ENCODE measurements at regions not wholly inside any gene's neighbourhood (a gene's known extent, or its start where the extent isn't known, plus 50 kb on each side); places are given as distances from the start of the nearest gene placed in this dataset.

DNA sequence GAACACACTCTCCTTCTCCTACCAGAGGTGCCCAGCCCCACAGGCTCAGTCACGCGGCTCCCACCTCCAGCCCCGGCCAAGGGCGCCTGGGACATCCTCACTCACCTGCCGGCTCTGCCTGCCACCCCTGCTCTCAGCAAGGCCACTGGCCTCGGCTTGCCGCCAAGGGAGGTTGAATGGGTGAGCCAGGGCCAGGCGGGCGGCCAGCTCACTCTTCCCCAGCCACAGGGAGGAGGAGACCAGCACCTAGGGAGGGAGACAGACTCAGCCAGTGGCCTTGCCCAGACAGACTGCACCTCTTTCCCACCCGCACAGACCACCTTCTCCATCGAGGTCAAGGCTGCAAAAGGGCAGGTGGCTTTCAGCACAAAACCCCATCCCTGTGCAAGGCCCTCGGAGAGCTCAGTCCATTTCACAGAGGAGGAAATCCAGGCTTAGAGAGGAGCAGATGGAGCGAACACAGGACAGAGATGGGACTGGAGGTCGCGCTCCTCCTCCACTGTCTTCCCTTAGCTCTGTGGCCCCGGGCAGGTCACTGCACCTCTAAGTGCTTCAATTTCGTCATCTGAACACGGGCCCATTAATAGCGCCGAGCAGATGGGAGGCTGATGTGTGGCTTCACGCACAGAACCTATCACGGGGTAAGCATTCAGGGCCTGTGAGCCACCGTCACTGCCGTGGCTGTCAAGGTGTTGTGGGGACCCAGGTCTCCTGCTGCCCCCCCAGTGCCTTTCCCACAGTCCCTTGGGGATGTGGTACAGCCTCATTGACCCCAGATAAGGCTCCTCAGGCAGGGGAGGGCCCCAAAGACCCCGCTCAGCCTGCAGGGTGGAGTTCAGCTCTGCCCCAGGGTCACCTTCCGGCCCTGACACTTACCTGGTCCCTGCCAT, 56.1 kb downstream of the RMI2 start:
- DNase-seq: no peak

DNA sequence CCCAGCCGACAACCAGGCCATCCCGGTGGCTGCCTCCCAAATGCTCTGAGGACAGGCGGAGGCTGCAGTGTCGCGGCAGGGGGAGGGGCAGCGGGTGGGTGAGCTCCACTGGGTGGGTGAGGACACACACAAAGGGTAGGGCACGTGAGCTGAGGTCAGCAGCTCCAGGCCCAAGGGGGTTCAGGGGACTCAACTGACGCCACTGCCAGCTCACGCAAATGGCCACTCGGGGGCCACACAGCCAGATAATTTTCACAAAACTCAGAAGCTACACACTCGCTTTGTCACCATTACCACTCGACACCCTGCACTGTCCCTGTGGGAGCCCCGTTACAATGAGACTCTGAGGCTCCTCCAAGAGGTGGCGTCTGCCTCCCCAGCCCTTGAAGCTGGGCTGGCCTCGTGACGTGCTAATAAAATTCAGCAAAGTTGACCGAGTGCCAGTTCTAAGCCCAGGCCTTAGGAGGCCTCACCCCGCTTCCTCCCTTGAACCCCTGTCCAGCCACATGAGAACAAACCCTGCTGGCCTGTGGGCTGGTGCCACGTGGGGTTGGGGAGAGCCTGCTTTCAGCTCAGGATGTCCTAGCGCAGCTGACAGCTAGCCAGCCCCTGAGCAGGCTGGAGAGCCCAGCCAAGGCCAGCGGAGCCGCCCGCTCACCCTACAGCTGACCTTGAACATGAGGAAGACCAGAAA, 56.9 kb downstream of the RMI2 start:
- no peak for DNase-seq

DNA sequence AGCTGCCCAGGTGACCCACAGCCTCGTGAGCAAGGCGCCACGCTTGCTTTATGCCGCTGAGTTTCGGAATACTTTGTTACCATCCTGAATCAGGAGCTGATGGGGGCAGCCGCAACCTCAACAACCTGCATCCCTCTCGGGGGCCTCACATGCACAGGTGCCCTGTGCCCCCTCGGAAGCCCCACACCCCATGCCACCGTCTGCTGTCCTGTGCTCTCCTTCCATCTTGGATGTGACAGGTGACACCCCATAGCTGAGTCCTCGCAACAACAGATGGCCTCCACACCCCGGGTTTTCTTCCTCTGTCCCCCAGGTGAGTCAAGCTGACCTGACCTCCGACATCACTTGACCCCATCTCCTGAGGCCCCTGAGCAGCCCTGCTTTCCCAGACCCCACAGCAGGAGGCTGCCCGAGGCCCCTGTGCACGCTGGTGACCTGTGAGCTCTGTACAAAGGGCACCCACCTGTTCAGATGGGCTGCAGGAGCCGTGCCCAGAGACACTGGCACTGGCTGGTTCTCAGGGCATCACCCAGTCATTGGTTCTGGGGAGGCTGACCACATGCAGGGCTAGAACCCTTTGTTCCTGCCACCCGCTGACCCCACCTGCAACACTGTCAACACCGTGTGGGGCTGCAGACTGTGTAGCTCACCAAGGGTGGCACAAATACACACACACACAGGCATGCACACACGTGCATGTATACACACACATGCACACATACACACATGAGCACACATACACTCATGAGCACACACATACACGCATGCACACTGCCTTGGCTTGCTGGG, 57.7 kb downstream of the RMI2 start:
- no peak for DNase-seq

DNA sequence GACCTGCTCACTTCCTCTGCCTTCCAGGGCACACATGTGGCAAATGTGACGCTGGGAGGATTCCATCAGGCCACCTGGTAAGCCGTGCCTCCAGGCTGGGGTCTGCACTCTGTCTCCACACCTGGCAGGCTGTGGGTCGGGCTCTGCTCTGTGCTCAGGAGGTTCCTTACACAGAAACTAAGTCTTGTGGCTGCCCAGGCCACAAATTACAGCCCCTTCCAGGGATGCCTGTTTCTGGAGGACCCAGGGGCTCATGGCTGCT, 58.2 kb downstream of the RMI2 start:
- DNase-seq: no peak

DNA sequence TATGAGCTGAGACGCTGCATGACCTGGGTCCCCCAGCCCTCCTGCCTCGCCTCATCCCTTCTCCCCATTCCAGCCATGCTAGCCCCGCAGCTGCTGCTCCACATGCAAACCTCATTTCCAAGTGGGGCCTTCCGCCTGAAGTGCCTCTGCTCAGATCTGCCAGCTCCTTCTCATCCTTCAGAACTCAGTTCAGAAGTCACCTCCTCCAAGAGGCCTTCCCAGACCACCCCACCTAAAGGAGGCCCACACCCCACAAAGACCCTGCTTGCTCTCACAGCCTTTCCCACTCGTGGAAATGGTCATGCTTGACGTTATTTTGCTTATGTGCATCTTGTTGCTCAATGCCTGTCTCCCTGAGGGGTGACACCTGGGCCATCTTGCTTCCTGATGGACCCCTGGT, 58.7 kb downstream of the RMI2 start:
- DNase-seq: no peak

DNA sequence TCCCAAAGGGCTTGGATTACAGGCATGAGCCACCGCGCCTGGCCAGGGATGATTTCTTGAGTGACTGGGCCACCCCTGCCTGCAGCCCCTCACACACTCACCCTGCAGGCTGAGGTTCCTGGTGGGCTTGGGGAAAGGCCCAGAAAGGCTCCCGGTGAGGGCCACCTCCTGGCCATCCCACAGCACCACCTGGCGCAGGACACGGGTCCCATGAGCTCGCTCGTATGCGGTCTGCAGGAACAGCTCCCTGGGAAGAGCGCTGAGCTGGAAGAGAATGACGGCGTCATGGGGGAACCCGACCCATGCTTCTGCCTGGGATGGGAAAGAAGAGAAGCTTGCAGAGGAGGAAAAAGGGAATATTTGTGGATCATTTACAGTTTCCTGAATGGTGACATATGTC, 59.3 kb downstream of the RMI2 start:
- DNase-seq: no peak

DNA sequence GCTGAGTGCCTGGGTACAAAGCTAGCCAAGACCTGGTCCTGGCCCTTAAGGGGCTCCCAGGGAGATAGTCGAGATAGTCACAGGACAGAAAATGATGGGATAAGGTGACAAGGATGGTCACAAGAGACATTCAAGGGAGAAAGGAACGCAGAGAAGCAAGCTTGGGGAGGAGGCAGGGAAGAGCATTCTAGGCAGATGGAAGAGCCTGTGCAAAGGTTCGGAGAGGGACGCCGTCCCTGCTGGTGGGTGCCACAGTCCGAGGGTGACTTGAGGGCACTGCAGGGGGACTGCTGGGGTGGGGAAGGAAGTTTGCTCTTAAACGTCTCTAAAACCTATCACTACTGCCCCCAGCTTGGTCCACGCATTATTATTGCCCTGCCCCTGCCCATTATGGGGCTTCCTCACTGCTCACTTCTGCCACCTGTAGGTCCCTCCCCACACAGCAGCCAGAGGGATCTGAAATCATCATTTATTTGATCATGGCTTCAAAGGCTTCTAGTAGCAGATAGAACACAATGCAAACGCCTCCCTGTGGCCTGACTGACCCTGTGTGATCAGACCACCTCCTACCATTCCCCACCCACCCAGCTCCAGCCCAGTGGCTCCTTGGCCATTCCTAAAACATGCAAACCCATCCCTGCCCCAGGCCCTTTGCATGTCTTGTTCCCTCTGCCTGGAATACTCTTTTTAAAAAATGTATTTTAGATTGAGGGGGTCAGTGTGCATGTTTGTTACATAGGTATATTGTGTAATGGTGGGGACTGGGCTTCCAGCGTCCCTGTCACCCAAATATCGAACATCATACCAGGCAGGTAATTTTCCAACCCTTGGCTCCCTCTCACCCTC, 60.3 kb downstream of the RMI2 start:
- DNase-seq: peak; percentile 61

DNA sequence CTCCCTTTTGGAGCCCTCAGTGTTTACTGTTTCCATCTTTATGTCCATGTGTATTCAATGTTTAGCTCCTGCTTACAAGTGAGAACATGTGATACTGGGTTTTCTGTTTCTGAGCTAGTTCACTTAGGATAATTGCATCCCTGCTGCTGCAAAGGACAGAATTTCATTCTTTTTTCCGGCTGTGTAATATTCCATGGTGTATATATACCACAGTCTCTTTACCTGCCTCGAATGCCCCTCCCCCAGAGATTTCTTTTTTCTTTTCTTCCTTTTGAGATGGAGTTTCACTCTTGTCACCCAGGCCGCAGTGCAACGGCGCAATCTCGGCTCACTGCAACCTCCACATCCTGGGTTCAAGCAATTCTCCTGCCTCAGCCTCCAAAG, 60.9 kb downstream of the RMI2 start:
- no peak for DNase-seq

DNA sequence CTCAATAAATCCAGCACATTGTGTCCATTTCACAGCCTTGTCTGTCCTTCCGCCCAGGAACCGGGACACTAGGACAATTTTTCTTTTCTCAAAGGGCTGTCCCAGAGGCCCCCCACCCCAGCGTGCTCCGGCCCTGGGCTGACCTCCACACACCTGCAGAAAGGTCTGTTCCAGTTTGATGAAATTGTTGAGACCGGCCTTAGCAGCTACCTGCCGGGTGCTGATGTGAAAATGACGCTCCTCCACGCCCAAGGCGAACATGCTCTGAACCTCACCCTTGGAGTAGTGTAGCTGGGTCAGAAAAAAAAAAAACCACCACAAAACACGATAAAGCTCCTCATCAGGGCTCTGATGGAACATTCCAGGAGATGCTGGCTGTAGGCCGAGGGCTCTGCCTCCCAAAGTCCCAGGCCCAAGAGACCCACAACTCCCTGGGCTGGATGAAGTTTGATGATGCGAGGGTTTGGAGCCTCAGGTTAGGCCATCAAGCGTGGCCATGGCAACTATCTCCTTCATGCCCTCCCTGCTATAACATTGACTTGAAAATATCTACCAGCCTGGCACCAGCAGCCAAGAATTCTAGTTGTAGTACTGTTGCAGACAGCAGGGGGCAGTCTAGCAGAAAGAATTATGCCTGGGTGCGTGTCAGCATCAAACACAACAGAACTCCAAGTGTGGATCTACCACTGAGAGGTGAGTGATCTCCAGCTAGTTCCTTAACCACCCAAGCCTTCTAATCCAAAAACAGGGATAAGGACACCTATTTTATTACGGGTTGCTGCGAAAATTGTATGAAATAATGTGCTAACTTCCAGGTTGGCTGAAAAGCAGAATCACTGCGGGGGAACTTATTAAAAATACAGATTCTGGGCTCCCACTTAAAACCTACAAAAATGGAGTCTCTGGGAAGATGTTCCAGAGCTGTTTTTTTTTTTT, 62.1 kb downstream of the RMI2 start:
- DNase-seq: peak; percentile 73

DNA sequence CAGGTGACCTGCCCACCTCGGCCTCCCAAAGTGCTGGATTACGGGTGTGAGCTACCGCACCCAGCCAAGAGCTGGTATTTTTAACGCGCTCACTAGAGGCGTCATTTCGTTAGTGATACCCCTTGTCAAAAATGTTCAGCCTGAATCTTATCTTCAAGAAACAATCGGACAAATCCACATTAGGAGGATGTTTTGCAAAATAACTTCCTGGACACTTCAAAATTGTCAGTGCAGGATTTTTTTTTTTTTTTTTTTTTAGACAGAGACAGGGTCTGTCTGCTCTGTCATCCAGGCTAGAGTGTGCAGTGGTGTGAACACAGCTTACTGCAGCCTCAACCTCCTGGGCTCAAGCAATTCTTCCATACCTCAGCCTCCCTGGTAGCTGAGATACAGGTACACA, 63.0 kb downstream of the RMI2 start:
- DNase-seq: peak; percentile 31

DNA sequence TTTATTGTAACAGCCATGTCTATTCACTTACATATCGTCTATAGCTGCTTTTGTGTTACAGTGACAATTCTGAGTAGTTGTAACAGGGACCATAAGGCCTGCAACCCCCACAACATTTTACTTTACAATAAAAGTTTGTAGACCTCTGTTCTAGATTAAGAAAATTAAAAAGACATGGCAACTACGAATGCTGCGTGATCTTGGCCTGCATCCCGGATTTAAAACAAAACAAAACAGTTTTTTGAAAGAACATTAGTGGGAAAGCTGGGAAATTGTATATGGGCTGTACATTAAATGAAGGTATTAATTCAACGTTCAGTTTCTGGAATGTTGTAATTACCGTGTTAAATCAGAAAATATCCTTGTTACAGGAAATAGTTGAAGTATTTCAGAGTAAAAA, 64.1 kb downstream of the RMI2 start:
- no peak for DNase-seq

DNA sequence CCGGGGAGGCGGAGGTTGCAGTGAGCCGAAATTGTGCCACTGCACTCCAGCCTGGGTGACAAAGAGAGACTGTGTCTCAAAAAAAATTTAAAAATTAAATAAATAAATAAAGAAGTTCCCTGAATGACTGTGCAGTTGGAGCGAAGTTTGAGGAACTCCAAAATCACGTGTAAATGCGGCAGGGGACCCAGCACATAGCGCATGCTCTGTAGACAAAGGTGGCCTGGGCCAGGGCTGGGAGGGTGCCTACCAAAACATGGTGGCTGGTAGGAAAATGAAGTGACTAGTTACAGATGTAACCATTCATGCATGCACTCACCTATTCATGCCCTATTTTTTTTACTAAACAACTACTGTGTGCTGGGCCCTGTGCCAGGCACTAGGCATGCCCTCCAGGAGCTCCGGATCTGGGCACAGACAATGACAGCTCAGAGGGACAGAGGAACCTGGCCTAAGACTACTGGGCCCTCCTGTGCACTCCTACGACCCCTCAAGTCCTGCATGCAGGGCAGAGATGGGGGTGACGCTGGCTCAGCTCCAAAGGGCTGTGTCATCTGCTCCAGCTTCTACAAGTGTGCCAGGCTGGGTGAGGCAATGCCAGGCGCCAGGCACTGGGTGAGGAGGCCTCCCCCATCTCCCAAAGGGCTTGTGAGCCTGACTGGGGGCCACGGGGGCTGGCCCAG, 65.3 kb downstream of the RMI2 start:
- DNase-seq: no peak

DNA sequence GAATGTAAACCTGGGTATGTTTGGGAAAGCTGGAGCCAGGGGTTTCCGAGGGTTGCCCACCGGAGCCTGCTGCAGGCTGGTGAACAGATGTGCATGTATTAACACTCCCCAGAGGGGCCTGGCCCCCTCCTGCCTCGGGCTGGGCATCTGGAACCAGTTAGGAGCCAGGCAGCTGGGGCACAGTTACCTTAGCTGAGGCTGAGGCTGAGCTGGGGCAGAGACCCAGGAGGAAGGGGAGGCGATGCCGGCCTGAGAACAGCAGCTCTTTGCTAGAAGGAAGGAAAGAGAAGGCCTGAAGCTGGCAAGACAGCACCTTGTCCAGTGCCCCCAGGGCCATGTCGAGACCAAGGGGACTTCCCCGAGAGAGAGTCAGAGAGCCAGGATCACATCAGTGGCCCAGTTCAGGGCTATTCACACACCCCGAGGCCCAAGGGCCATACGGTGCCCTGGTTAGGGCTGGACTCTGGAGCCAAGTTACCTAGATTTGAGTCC, 65.8 kb downstream of the RMI2 start:
- no peak for DNase-seq

DNA sequence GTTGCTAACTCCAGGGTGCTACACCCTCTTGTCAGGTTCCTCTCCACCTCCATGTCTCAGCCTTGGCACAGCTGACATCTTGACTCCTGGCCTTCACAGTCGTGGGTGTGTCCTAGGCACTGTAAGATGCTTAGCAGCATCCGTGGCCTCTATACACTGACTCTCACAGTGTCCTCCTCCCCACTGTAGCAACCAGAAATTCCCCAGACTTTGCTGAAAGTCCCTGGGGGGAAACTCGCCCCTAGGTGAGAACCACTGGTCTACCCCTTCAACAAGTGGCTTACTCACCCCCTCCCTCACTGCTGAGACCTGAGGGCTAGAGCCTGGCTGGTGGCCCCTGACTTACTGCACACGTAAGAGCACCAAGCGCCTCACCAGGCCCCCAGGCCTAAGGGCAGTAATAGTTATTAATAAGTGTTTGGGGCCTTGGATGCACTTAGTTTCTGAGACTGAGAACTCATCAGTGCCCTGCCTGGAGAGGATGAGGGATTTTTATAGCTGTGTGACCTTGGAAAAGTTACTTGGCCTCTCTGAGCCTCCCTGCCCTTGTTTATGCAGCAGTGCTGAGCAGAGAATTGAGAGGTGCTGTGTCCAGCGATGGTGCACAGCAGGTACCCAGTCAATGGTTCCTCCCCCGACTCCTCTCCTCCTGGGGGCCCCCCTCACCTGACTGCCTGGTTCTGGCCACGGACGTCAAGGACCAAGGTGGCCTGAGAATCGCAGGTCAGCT, 67.1 kb downstream of the RMI2 start:
- DNase-seq: no peak

DNA sequence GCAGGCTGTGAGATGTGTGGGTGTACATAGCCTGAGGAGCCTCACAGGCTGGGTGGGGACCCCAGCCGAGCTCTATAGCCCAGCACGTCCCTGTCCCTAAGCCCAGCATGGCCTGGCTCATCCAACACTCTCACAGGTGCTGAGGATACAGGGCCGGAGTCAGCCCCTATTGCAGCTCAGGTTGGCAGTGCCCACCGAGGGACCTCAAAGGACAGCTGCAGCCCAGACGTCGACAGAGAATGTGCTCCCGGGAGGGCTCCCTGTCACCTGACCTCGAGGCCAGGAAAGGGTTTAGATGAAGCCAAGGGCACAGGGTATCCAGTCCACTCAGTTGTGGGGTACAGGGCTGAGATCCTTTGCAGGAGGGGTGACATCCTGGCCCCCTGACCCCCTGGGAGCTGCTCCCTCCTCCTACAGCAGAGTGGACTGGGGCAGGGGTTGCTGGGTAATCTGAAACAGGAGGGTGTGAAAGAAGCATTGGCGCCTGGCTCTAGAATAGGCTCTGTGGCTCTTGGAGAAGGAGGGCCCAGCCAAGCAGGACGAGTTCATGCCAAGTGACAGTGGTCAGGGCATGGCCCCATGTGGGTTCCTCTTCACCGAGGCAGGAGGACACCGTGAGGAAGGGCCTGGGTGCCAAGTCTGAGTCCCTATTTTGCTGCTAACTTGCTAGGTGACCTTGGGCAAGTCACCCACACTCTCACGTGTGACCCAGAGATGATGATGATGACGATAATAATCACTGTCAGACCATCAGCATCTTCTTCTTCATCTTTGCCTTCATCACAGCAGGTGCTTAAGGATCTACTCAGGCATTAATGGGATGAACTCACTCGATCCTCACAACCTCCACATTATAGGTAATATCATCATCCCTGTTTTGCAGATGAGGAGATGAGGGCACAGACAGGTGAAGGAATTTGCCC, 68.0 kb downstream of the RMI2 start:
- DNase-seq: no peak

DNA sequence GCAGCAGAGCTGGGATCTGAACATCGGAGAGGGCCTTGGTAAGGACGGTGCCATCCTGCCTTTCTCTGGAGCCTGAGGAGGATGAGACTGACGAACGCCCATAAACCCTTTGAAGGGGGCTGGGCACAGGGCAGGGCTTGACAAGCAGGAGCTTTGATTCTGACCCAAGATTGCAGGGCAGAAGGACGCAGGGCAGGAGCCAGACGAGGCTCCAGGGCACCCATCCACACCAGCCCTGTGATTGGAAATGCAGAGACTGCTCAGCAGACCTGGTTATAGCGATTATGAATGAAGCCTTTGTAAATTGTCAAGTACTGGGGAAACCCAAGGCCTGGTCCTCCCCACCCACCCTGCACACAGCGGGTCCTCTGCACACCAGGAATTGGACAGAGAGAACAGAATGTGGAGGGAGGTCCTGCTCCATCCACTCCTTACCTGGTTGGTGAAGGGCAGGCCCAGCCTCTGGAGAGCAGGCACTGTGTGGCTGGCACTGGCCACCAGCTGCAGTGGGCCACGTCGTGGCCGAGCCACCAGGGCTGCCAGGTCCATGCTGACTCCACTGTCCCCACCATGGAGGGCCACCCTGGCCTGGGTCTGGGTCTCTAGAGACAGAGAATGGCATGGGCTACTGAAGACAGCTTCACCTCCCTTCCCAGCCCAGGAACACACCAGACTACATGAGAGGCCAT, 68.8 kb downstream of the RMI2 start:
- DNase-seq: no peak

DNA sequence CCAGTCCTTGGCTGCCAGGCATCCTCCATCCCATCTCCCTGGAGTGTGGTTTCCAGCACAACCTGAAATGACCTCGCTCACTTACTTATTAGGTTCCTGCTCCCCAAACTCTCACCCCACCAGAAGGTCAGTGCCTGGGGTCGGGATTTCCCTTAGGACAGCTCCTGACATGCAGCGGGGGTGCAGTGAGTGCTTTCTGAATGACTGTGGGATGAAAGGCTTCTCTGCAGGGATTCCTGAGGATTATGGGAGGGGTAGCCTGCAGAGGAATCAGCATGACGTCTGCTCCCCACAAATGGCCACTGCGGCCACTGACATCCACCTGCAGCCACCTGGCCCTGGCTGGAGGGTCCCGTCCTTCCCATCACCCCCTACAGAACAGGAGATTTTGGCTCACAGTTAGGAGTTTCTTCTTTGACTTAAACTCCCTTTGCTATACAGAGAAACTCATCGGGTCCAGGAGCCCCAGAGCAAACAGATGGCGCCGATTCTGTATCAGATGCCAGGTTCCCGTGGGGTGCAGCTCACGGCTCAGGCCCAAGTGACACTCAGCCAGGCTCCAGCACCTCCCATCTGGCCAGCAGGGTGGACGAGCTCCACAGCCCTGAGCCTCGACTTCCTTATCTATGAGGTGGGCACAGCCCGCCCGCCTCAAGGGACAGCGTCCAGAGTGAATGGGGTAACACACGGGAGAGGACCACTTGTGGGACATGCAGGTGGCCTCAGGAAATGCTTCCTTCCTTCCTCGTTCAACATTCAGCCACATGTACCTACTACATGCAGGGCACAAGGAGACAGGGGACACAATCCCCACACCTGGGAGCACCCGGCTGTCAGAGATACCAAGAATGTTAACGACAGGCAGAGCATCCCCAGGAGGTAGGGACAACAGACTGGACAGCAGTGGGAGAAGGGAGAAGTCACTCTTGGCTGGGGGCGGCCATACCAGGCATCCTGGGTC, 69.8 kb downstream of the RMI2 start:
- no peak for DNase-seq
